Epithelial cell of proximal tubule (primary cell): ENCODE measurements at regions not wholly inside any gene's neighbourhood (a gene's known extent, or its start where the extent isn't known, plus 50 kb on each side); places are given as distances from the start of the nearest gene placed in this dataset.
"Not testable (repeated sequence)": the region's sequence is repeated elsewhere in the genome, so short reads cannot be mapped to it uniquely, and the experiment has no call there.

Experiments
- DNase-seq: peaks from one replicate; pipeline ENCODE4 v3.0.0-alpha.2; 2011; ENCODE audit warnings: low read depth
- H3K4me3 ChIP-seq: 2 replicates; pipeline ENCODE4 v1.5.1; 2011; ENCODE audit warnings: low read depth, mild to moderate bottlenecking, low read length
- CTCF ChIP-seq: conservative IDR thresholded peaks from 2 replicates; pipeline ENCODE4 v1.5.1; 2012; ENCODE audit warnings: low read depth, mild to moderate bottlenecking, low read length

GRCh38 chr10:52390388-52390787 is 76.3 kb downstream of the DKK1 start:
- no peak for TF ChIP-seq CTCF
- H3K4me3 ChIP-seq, result no peak overlapping the region
- DNase-seq, result no peak

- no peak overlapping the region for H3K4me3 ChIP-seq
- TF ChIP-seq CTCF, result no peak
- no peak for DNase-seq
These were observed 78.0 kb downstream of the DKK1 start for GRCh38 chr10:52391927-52392602.

DNA sequence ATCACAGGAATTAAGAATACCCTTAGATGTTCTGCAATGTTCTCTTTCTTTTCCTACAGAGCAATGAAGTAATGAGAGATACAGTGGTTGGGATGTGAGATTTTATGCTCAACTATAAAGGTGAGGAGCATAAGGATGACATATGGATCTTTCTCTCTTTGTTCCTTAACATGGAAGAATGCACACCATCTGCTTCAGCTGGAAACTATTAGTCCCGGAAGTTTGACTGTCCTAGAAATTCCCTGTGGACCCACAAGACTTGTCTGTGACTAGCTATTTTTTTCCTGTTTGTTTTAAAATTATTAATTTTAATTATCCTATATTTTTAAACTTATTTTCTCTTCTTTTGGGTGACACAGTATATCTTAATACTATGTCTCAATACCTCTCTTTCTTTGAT is 80.2 kb downstream of the DKK1 start:
- no peak overlapping the region for H3K4me3 ChIP-seq
- no peak for DNase-seq
- no peak for TF ChIP-seq CTCF

- H3K4me3 ChIP-seq, result no peak overlapping the region
- DNase-seq, result no peak
- TF ChIP-seq CTCF, result no peak
These were observed 86.5 kb downstream of the DKK1 start for GRCh38 chr10:52400562-52400961.

DNA sequence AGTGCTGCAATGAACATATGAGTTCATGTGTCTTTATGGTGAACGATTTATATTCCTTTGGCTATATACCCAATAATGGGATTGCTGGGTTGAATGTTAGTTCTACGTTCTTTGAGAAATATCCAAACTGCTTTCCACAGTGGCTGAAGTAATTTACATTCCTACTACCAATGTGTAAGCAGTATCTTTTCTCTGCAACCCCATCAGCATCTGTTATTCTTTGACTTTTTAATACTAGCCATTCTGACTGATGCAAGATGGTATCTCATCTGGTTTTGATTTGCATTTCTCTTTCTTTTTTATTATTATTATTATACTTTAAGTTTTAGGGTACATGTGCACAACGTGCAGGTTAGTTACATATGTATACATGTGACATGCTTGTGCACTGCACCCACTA is 89.7 kb downstream of the DKK1 start:
- DNase-seq, result not testable (repeated sequence)

DNA sequence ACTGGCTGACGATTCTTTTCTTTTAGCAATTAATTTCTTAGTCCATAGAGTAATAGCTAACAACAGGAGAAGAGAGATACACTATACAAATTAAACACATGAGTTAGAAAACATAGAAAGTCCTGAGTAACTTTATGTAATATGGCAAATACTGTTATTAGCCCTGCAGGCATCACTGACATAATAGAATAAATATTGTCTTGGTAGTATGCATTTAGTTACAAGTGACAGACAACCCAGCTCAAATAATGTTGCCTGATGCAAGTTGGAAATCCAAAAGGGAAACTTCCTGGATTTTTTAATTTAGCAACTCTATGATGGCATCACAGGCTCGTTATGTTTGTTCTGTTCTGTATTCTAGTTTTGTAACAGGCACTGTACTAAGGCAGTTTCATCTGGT is 95.1 kb downstream of the DKK1 start:
- TF ChIP-seq CTCF, result no peak
- no peak overlapping the region for H3K4me3 ChIP-seq
- DNase-seq, result no peak

More for the DNA sequence above, 89.7 kb downstream of the DKK1 start:
- not testable (repeated sequence) for H3K4me3 ChIP-seq

GRCh38 chr10:52409928-52410327 is 95.8 kb downstream of the DKK1 start:
- no peak for DNase-seq
- no peak for TF ChIP-seq CTCF
- no peak overlapping the region for H3K4me3 ChIP-seq
